HL-60 (cell line): ENCODE measurements at regions not wholly inside any gene's neighbourhood (a gene's known extent, or its start where the extent isn't known, plus 50 kb on each side); places are given as distances from the start of the nearest gene placed in this dataset.
"Not testable (repeated sequence)": the region's sequence is repeated elsewhere in the genome, so short reads cannot be mapped to it uniquely, and the experiment has no call there.

Source experiments
- DNase-seq, 2 experiments: peaks; one replicate each; pipeline ENCODE4 v3.0.0-alpha.2; 2010 to 2020; ENCODE audit warnings: low read depth in 1 of 2, low spot score in 1 of 2
- H3K27ac ChIP-seq: fragments of 250-450 bp; sonication (Bioruptor Pico); replicated peaks from 2 replicates; pipeline ENCODE4 v1.5.1; 2020; ENCODE audit warnings: mild to moderate bottlenecking, moderate library complexity
- H3K27me3 ChIP-seq: fragments of 250-450 bp; sonication (Bioruptor Pico); 2 replicates; pipeline ENCODE4 v1.5.1; 2021; ENCODE audit warnings: mild to moderate bottlenecking, moderate library complexity; ENCODE audit not compliant: insufficient read depth, poor library complexity, severe bottlenecking
- H3K4me3 ChIP-seq: replicated peaks from 2 replicates; pipeline ENCODE4 v1.5.1; 2011; ENCODE audit warnings: mild to moderate bottlenecking, control low read depth, low read length; ENCODE audit not compliant: insufficient read depth
- GABPA ChIP-seq: IDR thresholded peaks from 2 replicates; pipeline ENCODE4 v1.6.1; 2012; ENCODE audit warnings: low read depth
- POLR2AphosphoS5 ChIP-seq: IDR thresholded peaks from 2 replicates; pipeline ENCODE4 v1.6.1; 2012; ENCODE audit warnings: low read depth
- SPI1 ChIP-seq: IDR thresholded peaks from 2 replicates; pipeline ENCODE4 v1.6.1; 2012; ENCODE audit warnings: low read depth, mild to moderate bottlenecking, borderline replicate concordance
- TF ChIP-seq, protein P1 (sequence below): IDR thresholded peaks from one replicate; pipeline ENCODE4 v1.5.1; 2011; ENCODE audit warnings: low read length, control low read depth, inconsistent platforms; ENCODE audit not compliant: insufficient read depth
- TF ChIP-seq, protein P2 (sequence below): IDR thresholded peaks from 2 replicates; pipeline ENCODE4 v1.6.1; 2012; ENCODE audit warnings: low read depth; ENCODE audit not compliant: insufficient replicate concordance

- Histone ChIP-seq H3K27ac (no peak overlapping the region), H3K27me3 (no peaks in the 10 kb centered on the region), H3K4me3 (no peak overlapping the region)
- TF ChIP-seq POLR2AphosphoS5 (no peak), GABPA (no peak), SPI1 (no peak)
- TF ChIP-seq, protein P1, sequence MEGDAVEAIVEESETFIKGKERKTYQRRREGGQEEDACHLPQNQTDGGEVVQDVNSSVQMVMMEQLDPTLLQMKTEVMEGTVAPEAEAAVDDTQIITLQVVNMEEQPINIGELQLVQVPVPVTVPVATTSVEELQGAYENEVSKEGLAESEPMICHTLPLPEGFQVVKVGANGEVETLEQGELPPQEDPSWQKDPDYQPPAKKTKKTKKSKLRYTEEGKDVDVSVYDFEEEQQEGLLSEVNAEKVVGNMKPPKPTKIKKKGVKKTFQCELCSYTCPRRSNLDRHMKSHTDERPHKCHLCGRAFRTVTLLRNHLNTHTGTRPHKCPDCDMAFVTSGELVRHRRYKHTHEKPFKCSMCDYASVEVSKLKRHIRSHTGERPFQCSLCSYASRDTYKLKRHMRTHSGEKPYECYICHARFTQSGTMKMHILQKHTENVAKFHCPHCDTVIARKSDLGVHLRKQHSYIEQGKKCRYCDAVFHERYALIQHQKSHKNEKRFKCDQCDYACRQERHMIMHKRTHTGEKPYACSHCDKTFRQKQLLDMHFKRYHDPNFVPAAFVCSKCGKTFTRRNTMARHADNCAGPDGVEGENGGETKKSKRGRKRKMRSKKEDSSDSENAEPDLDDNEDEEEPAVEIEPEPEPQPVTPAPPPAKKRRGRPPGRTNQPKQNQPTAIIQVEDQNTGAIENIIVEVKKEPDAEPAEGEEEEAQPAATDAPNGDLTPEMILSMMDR: no peak
- TF ChIP-seq, protein P2, sequence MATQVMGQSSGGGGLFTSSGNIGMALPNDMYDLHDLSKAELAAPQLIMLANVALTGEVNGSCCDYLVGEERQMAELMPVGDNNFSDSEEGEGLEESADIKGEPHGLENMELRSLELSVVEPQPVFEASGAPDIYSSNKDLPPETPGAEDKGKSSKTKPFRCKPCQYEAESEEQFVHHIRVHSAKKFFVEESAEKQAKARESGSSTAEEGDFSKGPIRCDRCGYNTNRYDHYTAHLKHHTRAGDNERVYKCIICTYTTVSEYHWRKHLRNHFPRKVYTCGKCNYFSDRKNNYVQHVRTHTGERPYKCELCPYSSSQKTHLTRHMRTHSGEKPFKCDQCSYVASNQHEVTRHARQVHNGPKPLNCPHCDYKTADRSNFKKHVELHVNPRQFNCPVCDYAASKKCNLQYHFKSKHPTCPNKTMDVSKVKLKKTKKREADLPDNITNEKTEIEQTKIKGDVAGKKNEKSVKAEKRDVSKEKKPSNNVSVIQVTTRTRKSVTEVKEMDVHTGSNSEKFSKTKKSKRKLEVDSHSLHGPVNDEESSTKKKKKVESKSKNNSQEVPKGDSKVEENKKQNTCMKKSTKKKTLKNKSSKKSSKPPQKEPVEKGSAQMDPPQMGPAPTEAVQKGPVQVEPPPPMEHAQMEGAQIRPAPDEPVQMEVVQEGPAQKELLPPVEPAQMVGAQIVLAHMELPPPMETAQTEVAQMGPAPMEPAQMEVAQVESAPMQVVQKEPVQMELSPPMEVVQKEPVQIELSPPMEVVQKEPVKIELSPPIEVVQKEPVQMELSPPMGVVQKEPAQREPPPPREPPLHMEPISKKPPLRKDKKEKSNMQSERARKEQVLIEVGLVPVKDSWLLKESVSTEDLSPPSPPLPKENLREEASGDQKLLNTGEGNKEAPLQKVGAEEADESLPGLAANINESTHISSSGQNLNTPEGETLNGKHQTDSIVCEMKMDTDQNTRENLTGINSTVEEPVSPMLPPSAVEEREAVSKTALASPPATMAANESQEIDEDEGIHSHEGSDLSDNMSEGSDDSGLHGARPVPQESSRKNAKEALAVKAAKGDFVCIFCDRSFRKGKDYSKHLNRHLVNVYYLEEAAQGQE: no peak
- DNase-seq: no peak
Observed at GRCh38 chr17:77288115-77288619, 147.4 kb downstream of the SEC14L1 start.

DNA sequence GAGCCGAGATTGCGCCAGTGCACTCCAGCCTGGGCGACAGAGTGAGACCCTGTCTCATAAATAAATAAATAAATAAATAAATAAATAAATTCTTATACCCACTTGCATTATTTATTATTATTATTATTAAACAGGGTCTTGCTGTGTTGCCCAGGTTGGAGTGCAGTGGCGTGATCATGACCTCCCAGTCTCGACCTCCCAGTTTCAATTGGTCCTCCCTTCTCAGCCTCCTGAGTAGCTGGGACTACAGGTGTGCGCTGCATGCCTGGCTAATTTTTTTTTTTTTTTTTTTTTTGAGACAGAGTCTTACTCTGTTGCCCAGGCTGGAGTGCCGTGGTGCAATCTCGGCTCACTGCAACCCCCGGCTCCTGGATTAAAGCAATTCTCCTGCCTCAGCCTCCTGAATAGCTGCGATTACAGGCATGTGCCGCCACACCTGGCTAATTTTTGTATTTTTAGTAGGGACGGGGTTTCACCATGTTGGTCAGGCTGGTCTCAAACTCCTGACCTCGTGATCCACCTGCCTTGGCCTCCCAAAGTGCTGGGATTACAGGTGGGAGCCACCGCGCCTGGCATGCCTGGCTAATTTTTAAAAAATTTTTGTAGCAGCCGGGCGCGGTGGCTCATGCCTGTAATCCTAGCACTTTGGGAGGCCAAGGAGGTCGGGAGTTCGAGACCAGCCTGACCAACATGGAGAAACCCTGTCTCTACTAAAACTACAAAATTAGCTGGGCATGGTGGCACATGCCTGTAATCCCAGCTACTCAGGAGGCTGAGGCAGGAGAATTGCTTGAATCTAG is 150.2 kb downstream of the SEC14L1 start:
- DNase-seq, H3K27me3 ChIP-seq, H3K27ac ChIP-seq, H3K4me3 ChIP-seq: not testable (repeated sequence)

- TF ChIP-seq, protein P1: no peak
- TF ChIP-seq GABPA: no peak
- TF ChIP-seq, protein P2: no peak
- no peak for TF ChIP-seq POLR2AphosphoS5
- TF ChIP-seq SPI1: no peak
- Histone ChIP-seq H3K4me3 (no peak overlapping the region), H3K27me3 (no peaks in the 10 kb centered on the region), H3K27ac (no peak overlapping the region)
- DNase-seq: no peak
Observed at GRCh38 chr17:77291591-77292386, 151.0 kb downstream of the SEC14L1 start.

- no peaks in the 10 kb centered on the region for H3K27me3 ChIP-seq
- DNase-seq: no peak
- H3K4me3 ChIP-seq: no peak overlapping the region
- H3K27ac ChIP-seq: no peak overlapping the region
- TF ChIP-seq POLR2AphosphoS5 (no peak), GABPA (no peak), SPI1 (no peak)
- TF ChIP-seq, protein P2: no peak
- TF ChIP-seq, protein P1: no peak
Observed at GRCh38 chr17:77294761-77295160, 154.0 kb downstream of the SEC14L1 start.
